ENCODE measurements at regions not wholly inside any gene's neighbourhood (a gene's known extent, or its start where the extent isn't known, plus 50 kb on each side); places are given as distances from the start of the nearest gene placed in this dataset.

- DNase-seq (ENCODE audit: low read depth in 2 of 2, low spot score in 1 of 2), result no peak
Measured at GRCh38 chr3:5068531-5069050, 53.5 kb upstream of the ARL8B start.

GRCh38 chr3:5069627-5070026, 52.5 kb upstream of the ARL8B start:
- DNase-seq (ENCODE audit: low read depth in 2 of 2, low spot score in 1 of 2), result no peak

GRCh38 chr3:5071061-5071460, 51.0 kb upstream of the ARL8B start:
- DNase-seq (ENCODE audit: low read depth in 2 of 2, low spot score in 1 of 2), result no peak

- no peak for DNase-seq (ENCODE audit: low read depth in 2 of 2, low spot score in 1 of 2)
Measured at GRCh38 chr3:5072100-5072816, 49.8 kb upstream of the ARL8B start.

Data from stimulated activated CD8-positive, alpha-beta memory T cell treated with anti-CD3 and anti-CD28 coated beads, Interleukin-4, amount 100 ng/mL, for 1 hour (primary cell).